K562 (cell line): ENCODE measurements at regions not wholly inside any gene's neighbourhood (a gene's known extent, or its start where the extent isn't known, plus 50 kb on each side); places are given as distances from the start of the nearest gene placed in this dataset.

Experiments
- ATAC-seq: fragments of 200-7000 bp; cut with Tn5 transposase; 3 replicates; pipeline ENCODE4 v1.9.1; 2020; ENCODE audit warnings: moderate library complexity
- BruUV-seq: library from RNA; stranded (reverse); fragments of 400-500 nt; replicated peaks from 2 replicates; lab custom pipeline; 2021; lab: Mats Ljungman, UMichigan
- CTCF ChIA-PET: fragments of 300-600 bp; formaldehyde crosslinking; extraction: SDS; loops from one replicate; lab custom pipeline; 2021; ENCODE audit warnings: low intra/inter-chr PET ratio; lab: Yijun Ruan, JAX
- POLR2A ChIA-PET: fragments of 300-600, 350-650 bp; sonication (Branson Sonifier 250); formaldehyde crosslinking; extraction: SDS; loops from one replicate; lab custom pipeline; 2021; ENCODE audit warnings: antibody characterized with exemption, inconsistent platforms; lab: Yijun Ruan, JAX
- DNase-seq, 4 experiments: peaks; one replicate each; pipeline versions ENCODE4 v3.0.0 to v3.0.0-alpha.2; 2011 to 2018; ENCODE audit warnings: low spot score in 3 of 4, mixed read lengths in 3 of 4; ENCODE audit errors: extremely low read depth in 1 of 4
- FAIRE-seq: peaks from 2 replicates; lab custom pipeline; 2011; peaks lifted over from hg19 to GRCh38; lab: Jason Lieb, UNC
- H2AFZ ChIP-seq: 2 replicates; pipeline ENCODE4 v1.6.0; 2011; ENCODE audit warnings: low read depth, low read length, control low read depth, inconsistent platforms
- H3K27ac ChIP-seq: fragments of 200-600 bp; 3 replicates; pipeline ENCODE4 v1.8.0; 2011; ENCODE audit warnings: low read depth, mild to moderate bottlenecking, control low read depth, inconsistent platforms, low read length, moderate library complexity, mixed read lengths; ENCODE audit errors: extremely low read depth
- H3K27me3 ChIP-seq, 2 experiments: fragments of 300-600 bp in 1 of 2; 2 replicates in 1 of 2; 3 replicates in 1 of 2; pipeline versions ENCODE4 v1.6.0 to v1.8.0; 2011; ENCODE audit warnings: inconsistent platforms in 2 of 2, low read length in 2 of 2, mild to moderate bottlenecking in 1 of 2, mixed read lengths in 1 of 2, moderate library complexity in 1 of 2; ENCODE audit not compliant: control insufficient read depth in 2 of 2, insufficient read depth in 2 of 2
- H3K36me3 ChIP-seq: fragments of 300-600 bp; 3 replicates; pipeline ENCODE4 v1.8.0; 2011; ENCODE audit warnings: mild to moderate bottlenecking, low read length, inconsistent platforms; ENCODE audit not compliant: control insufficient read depth, insufficient read depth
- H3K4me1 ChIP-seq, 2 experiments: fragments of 200-600 bp in 1 of 2; replicated peaks in 1 of 2; 2 replicates in 1 of 2; 3 replicates in 1 of 2; pipeline versions ENCODE4 v1.5.1 to v1.8.0; 2011; ENCODE audit warnings: inconsistent platforms in 2 of 2, low read length in 2 of 2, mild to moderate bottlenecking in 1 of 2, mixed read lengths in 1 of 2, moderate library complexity in 1 of 2; ENCODE audit not compliant: control insufficient read depth in 2 of 2, insufficient read depth in 2 of 2
- H3K4me2 ChIP-seq: 2 replicates; pipeline ENCODE4 v1.6.1; 2011; ENCODE audit warnings: low read length, control low read depth, inconsistent platforms, mixed read lengths; ENCODE audit not compliant: insufficient read depth
- H3K4me3 ChIP-seq: fragments of 200-600 bp; sonication (generic), shearing (Covaris generic); 2 replicates; pipeline ENCODE4 v1.5.1; 2016; ENCODE audit warnings: control low read depth, inconsistent platforms
- H3K79me2 ChIP-seq: fragments of 200-600 bp; 3 replicates; pipeline ENCODE4 v1.8.0; 2011; ENCODE audit warnings: low read length, inconsistent platforms; ENCODE audit not compliant: control insufficient read depth, insufficient read depth
- H3K9ac ChIP-seq, 2 experiments: 2 replicates each; pipeline versions ENCODE4 v1.6.0 to v1.6.1; 2011; ENCODE audit warnings: low read depth in 2 of 2, low read length in 2 of 2, control low read depth in 1 of 2, inconsistent platforms in 1 of 2, mild to moderate bottlenecking in 1 of 2, mixed read lengths in 1 of 2; ENCODE audit not compliant: insufficient read depth in 1 of 2
- H3K9me1 ChIP-seq: one replicate; pipeline ENCODE4 v1.6.0; 2011; ENCODE audit warnings: inconsistent platforms, mild to moderate bottlenecking, low read length, moderate library complexity; ENCODE audit not compliant: control insufficient read depth, insufficient read depth
- H3K9me3 ChIP-seq: replicated peaks from 2 replicates; pipeline ENCODE4 v1.5.1; 2011; ENCODE audit warnings: low read depth, low read length, inconsistent platforms; ENCODE audit not compliant: control insufficient read depth, insufficient read depth
- H4K20me1 ChIP-seq: replicated peaks from 2 replicates; pipeline ENCODE4 v1.6.1; 2011; ENCODE audit warnings: low read length, inconsistent platforms, mixed read lengths; ENCODE audit not compliant: control insufficient read depth, insufficient read depth
- DLX4 ChIP-seq: fragments of 250-450 bp; sonication (Bioruptor Pico); IDR thresholded peaks from 2 replicates; pipeline ENCODE4 v1.6.1; 2021; ENCODE audit warnings: mild to moderate bottlenecking
- E4F1 ChIP-seq: fragments of 250-450 bp; sonication (Bioruptor Pico); IDR thresholded peaks from 2 replicates; pipeline ENCODE4 v1.5.0; 2021; ENCODE audit warnings: mild to moderate bottlenecking, borderline replicate concordance
- FIP1L1 ChIP-seq: fragments of 200-400 bp; formaldehyde crosslinking; IDR thresholded peaks from 2 replicates; pipeline ENCODE4 v1.6.1; 2018; ENCODE audit warnings: mild to moderate bottlenecking, low read depth, low read length; ENCODE audit not compliant: poor library complexity, severe bottlenecking
- FOXO4 ChIP-seq: fragments of 450-650 bp; formaldehyde crosslinking; IDR thresholded peaks from 2 replicates; pipeline ENCODE4 v1.4.0; 2020; ENCODE audit warnings: mild to moderate bottlenecking, moderate library complexity
- LARP7 ChIP-seq: fragments of 450-650 bp; IDR thresholded peaks from 2 replicates; pipeline ENCODE4 v1.6.1; 2016
- MAZ ChIP-seq, 2 experiments: fragments of 450-650 bp in 1 of 2; sonication (generic) in 1 of 2; formaldehyde crosslinking; IDR thresholded peaks in 1 of 2; conservative IDR thresholded peaks in 1 of 2; 2 replicates each; pipeline versions ENCODE4 v1.4.0 to v1.5.0; 2020; ENCODE audit warnings: mild to moderate bottlenecking in 1 of 2, missing genetic modification reagents in 1 of 2
- MIER1 ChIP-seq: fragments of 450-650 bp; IDR thresholded peaks from 2 replicates; pipeline ENCODE4 v1.6.1; 2016; ENCODE audit warnings: antibody characterized with exemption, mild to moderate bottlenecking, low read depth
- POLR2B ChIP-seq: fragments of 450-650 bp; IDR thresholded peaks from 2 replicates; pipeline ENCODE4 v1.6.1; 2018; ENCODE audit warnings: low read depth; ENCODE audit not compliant: partially characterized antibody
- RAD21 ChIP-seq, 2 experiments: fragments of 250-450 bp in 1 of 2; fragments of 450-650 bp in 1 of 2; sonication (Bioruptor Pico) in 1 of 2; formaldehyde crosslinking in 1 of 2; IDR thresholded peaks in 1 of 2; conservative IDR thresholded peaks in 1 of 2; 2 replicates each; pipeline versions ENCODE4 v1.4.0 to v1.8.0; 2020 to 2022; ENCODE audit warnings: mild to moderate bottlenecking in 2 of 2, moderate library complexity in 1 of 2
- TBL1XR1 ChIP-seq, 2 experiments: IDR thresholded peaks; 2 replicates each; pipeline ENCODE4 v1.6.1; 2012; ENCODE audit warnings: improper control_type of control experiment in 2 of 2, low read length in 2 of 2, mild to moderate bottlenecking in 1 of 2
- ZNF507 ChIP-seq: conservative IDR thresholded peaks from 2 replicates; pipeline ENCODE4 v1.6.1; 2017; ENCODE audit warnings: missing genetic modification characterization, missing compliant biosample characterization
- ZNF740 ChIP-seq, 3 experiments: fragments of 200-800 bp in 1 of 3; sonication (Bioruptor generic) in 1 of 3; sonication (generic) in 1 of 3; formaldehyde crosslinking in 1 of 3; IDR thresholded peaks; 2 replicates each; pipeline versions ENCODE4 v1.6.1 to v1.8.0; 2016 to 2022; ENCODE audit warnings: mild to moderate bottlenecking in 2 of 3, missing compliant biosample characterization in 2 of 3, missing genetic modification characterization in 2 of 3, missing genetic modification reagents in 1 of 3
- WGBS: fragments of 100-300 bp; shearing (Covaris generic); methylation state at CpG from one replicate; pipeline ENCODE4 v1.1.6; 2016; ENCODE audit warnings: low coverage, mixed read lengths; ENCODE audit not compliant: insufficient coverage; ENCODE audit errors: missing lambda C conversion rate; 5-methylcytosine and 5-hydroxymethylcytosine counted together
- in situ Hi-C: fragments of 300-500 bp; cut with MboI; formaldehyde crosslinking; loops from 4 replicates; pipeline ENCODE4 v1.15.0; 2018; ENCODE audit warnings: inconsistent platforms, mixed read lengths
- intact Hi-C: fragments of 100-400 bp; cut with micrococcal nuclease; formaldehyde crosslinking; loops from 2 replicates; pipeline ENCODE4 v1.14.2; 2022

GRCh38 chr13:58666331-58666730 lies 1034.8 kb downstream of the PCDH17 start:
- H3K4me2 ChIP-seq, result no peak overlapping the region
- H2AFZ ChIP-seq, result no peak overlapping the region
- CTCF ChIA-PET, result no interaction called here
- H3K27ac ChIP-seq, result no peak overlapping the region
- no peaks in the 10 kb centered on the region for H3K79me2 ChIP-seq
- H3K4me3 ChIP-seq, result no peak overlapping the region
- intact Hi-C loops (no loop called here), in situ Hi-C loops (no loop called here)
- ATAC-seq, result no peak
- H3K4me1 ChIP-seq, result no peaks in the 10 kb centered on the region
- H3K27me3 ChIP-seq, result no peaks in the 10 kb centered on the region
- no peak for FAIRE-seq
- H3K9me1 ChIP-seq, result no peaks in the 10 kb centered on the region
- BruUV-seq, result no TSS peak
- H3K9me3 ChIP-seq, result no peaks in the 10 kb centered on the region
- H4K20me1 ChIP-seq, result no peaks in the 10 kb centered on the region
- no peaks in the 10 kb centered on the region for H3K36me3 ChIP-seq
- H3K9ac ChIP-seq, result no peak overlapping the region
- TF ChIP-seq FOXO4 (CRISPR knock-in tag) (no peak), RAD21 (CRISPR knock-in tag; conservative IDR thresholded peaks at IDR 0.05 in 1 of 2, IDR thresholded peaks at IDR 0.05 in 1 of 2) (no peak), ZNF740 (CRISPR knock-in tag; IDR thresholded peaks at IDR 0.05) (no peak), ZNF740 (tag; IDR thresholded peaks at IDR 0.05) (no peak), E4F1 (CRISPR knock-in tag) (no peak), POLR2B (no peak), MAZ (CRISPR knock-in tag; conservative IDR thresholded peaks at IDR 0.05 in 1 of 2, IDR thresholded peaks at IDR 0.05 in 1 of 2) (no peak), FIP1L1 (no peak), MIER1 (no peak), LARP7 (no peak), DLX4 (CRISPR knock-in tag) (no peak), ZNF507 (tag) (no peak), TBL1XR1 (IDR thresholded peaks at IDR 0.05; ENCODE audit: low read length in 2 of 2) (no peak)
- DNase-seq, result no peak
- POLR2A ChIA-PET, result interaction anchor here (0.7 kb wide), 1 partner anchor 32 kb away, joined by 3 read pairs; no protein-coding TSS in a partner anchor
- WGBS, result 0% methylated on average over 1 of the region's 1 CpG
